GM21367 (cell line): ENCODE measurements at regions not wholly inside any gene's neighbourhood (a gene's known extent, or its start where the extent isn't known, plus 50 kb on each side); places are given as distances from the start of the nearest gene placed in this dataset.
"Not testable (repeated sequence)": the region's sequence is repeated elsewhere in the genome, so short reads cannot be mapped to it uniquely, and the experiment has no call there.

ENCODE experiments used
- ATAC-seq: cut with Tn5 transposase; IDR thresholded peaks from one replicate; pipeline ENCODE4 v1.9.1; 2021; ENCODE audit not compliant: unreplicated experiment

DNA sequence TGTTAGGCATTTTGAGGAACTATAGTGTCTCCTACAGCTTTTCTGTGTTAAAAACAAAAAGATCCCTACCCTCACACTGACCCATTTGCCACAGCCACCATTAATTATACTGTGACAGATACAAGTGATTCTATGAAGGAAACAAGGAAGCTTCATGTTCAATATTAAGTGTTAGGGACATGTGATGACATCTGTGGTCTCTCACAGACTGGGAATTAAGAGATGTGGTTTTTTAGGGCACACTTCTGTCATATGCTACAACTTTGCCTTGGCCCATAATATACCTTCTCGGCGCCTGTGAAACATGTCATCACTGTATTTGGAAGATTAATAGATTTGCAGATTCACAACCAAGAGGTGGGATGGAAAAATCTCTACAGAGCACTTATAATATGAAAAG lies 102.9 kb upstream of the TCF21 start:
- no peak for ATAC-seq

DNA sequence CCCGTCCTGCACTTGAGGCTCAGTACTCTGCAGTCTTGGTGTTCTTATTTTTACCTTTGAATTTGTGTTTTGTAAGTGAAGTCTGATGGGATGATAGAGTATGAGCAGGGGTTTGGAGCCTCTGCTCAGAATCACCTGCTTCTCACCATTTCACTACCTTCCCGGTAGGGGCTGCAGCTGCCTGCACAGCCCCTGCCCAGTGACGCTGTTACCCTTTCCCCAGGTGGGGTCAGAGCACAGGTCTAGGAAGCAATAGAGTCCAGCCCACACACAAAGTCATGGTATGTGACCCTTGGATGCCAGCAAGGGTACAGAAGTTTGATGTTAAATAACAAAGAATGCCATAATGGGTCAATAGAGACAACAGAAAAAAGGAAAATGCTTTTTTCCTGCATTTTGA lies 101.8 kb upstream of the TCF21 start:
- ATAC-seq = no peak

DNA sequence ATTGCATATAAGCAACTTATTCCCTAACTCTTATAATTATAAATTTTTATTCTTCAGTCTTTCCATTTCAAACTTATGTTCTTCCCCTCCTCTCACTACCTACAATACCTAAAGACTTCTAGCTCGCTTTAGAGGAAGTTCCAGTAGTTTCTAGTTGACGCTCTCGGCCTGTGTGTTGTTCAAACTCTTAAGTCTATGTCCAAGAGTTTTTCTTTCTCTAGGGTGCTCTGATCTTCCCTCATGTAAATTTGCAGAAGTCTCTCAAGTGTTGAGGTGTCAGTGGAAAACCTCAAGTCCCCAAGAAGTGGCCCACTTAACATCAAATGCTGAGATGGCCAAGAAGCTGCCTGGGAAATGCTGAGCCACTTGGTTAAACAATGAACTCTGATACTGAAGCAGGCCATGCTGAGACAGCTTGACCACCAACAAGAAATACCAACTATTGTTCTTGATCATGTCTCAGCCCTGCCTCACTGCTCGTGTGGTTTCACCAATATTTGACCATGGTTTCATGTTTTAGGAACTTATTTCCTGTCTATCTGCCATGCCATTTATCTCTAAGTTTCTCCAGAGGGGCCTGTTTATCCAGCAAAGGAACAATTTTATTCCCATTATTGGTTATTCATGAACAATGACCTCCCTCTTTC lies 100.9 kb upstream of the TCF21 start:
- ATAC-seq = no peak

DNA sequence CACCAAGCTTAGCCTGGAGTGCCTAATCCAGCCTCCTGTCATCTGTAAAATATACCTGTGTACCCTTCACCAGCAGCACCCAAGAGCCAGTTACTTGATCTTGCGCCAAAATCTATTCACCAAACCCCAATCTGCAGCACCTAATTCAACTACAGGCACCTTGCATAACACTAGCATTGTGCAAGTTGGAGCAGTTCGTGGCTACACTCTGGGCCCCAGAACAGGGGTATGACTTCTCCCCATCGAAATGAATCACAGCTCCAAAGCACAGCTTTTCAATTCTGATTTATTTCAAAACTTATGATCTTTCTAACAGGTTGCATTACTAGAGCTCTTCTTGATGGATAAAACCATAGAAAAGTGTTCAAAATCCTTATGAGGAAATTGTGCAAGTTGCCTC lies 100.4 kb upstream of the TCF21 start:
- no peak for ATAC-seq

DNA sequence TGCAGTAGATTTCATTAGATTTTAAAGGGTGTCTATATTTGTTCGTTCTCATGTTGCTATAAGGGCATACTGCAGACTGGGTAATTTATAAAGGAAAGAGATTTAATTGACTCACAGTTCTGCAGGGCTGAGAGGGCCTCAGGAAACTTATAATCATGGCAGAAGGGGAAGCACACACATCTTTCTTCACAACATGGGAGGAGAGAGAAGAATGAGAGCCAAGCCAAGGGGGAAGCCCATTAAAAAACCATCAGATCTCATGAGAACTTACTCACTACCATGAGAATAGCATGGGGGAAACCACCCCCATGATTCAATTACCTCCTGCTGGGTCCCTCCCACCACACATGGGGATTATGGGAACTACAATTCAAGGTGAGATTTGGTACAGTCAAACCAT lies 99.5 kb upstream of the TCF21 start:
- not testable (repeated sequence) for ATAC-seq

DNA sequence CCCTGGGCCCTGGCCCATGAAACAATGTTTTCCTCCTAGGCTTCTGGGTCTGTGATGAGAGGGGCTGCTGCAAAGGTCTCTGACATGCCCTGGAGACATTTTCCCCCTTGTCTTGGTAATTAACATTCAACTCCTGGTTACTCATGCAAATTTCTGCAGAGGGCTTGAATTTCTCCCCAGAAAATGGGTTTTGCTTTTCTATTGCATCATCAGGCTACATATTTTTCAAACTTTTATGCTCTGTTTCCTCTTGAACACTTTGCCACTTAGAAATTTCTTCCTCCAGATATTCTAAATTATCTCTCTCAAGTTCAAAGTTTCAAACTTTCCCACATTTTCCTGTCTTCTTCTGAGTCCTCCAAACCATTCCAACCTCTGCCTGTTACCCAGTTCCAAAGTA lies 98.2 kb upstream of the TCF21 start:
- not testable (repeated sequence) for ATAC-seq

DNA sequence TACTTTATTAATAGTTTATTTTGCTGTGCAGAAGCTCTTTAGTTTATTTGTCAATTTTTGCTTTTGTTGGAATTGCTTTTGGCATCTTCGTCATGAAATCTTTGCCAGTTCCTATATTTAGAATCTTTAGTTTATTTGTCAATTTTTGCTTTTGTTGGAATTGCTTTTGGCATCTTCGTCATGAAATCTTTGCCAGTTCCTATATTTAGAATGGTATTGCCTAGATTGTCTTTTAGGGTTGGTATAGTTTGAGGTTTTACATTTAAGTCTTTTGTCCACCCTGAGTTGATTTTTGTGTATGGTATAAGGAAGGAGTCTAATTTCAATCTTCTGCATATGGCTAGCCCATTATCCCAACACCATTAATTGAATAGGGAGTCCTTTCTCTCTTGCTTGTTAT lies 93.9 kb upstream of the TCF21 start:
- not testable (repeated sequence) for ATAC-seq

DNA sequence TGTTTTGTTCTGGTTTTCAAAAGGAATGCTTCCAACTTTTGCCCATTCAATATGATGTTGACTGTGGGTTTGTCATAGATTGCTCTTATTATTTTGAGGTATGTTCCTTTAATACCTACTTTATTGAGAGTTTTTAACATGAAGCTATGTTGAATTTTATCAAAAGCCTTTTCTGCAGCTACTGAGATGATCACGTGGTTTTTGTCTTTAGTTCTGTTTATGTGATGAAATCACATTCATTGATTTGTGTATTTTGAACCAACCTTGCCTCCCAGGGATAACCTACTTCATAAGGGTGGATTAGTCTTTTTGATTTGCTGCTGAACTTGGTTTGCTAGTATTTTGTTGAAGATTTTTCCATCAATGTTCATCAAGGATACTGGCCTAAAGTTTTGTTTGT lies 92.7 kb upstream of the TCF21 start:
- no peak for ATAC-seq

DNA sequence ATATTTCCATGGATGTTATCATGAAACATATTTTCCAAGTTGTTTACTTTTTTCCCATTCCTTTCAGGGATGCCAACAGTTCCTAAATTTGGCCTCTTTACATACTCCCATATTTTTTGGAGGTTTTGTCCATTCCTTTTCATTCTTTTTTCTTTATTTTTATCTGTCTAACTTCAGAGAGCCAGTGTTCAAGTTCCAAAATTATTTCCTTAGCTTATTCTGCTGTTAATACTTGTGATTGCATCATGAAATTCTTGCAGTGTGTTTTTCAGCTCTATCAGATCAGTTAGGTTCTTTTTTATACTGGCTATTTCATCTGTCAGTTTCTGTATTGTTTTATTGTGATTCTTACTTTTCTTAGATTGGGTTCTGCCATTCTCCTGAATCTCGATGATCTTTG lies 89.9 kb upstream of the TCF21 start:
- ATAC-seq = no peak

DNA sequence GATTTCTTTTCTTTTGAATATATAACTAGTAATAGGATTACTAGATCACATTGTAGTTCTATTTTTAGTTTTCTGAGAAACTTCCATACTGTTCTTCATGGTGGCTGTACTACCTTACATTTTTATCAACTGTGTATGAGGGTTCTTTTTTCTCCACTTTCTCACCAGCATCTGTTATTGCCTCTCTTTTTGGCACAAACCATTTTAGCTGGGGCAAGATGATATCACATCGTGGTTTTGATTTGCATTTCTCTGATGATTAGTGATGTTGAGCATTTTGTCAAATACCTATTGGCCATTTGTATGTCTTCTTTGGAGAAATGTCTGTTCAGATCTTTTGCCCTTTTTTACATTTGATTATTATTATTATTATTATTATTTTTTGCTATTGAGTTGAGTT lies 86.1 kb upstream of the TCF21 start:
- no peak for ATAC-seq

DNA sequence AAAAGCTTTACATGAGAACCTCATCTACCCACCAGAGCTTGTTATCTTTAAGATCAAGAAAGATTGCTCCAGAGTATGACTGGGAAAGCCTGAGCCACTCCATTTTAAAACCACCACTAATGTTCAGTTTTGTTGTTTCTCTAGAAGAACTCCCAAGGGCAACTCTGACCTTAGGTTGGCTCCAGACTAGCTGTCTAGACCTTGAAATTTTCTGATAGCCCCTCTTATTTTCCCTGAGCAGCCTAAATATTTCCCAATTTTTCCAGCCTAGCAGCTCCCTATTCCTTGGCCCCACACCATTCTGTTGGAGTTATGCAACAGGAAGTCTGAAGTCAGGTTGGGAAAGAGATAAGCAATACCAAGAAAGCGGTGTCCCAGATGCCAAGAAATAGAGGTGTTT lies 84.6 kb upstream of the TCF21 start:
- no peak for ATAC-seq

DNA sequence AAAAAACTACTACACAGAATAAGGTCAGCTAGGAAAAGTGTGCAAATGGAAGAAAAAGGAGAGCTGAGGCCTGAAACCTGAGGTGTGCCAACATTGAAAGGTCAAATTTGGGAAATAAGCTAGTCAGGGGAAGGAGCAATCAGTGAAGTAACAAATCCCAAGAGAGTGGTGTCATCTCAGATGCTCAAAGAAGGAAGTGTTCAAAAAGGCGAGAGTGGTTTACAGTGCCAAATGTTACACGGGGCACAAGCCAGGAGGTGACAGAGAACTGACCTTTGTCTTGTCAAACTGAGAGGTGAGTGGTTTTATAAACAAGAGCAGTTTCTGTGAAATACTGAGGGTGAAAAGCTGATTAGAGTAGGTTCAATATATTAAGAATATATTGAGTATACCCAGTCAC lies 83.0 kb upstream of the TCF21 start:
- no peak for ATAC-seq

DNA sequence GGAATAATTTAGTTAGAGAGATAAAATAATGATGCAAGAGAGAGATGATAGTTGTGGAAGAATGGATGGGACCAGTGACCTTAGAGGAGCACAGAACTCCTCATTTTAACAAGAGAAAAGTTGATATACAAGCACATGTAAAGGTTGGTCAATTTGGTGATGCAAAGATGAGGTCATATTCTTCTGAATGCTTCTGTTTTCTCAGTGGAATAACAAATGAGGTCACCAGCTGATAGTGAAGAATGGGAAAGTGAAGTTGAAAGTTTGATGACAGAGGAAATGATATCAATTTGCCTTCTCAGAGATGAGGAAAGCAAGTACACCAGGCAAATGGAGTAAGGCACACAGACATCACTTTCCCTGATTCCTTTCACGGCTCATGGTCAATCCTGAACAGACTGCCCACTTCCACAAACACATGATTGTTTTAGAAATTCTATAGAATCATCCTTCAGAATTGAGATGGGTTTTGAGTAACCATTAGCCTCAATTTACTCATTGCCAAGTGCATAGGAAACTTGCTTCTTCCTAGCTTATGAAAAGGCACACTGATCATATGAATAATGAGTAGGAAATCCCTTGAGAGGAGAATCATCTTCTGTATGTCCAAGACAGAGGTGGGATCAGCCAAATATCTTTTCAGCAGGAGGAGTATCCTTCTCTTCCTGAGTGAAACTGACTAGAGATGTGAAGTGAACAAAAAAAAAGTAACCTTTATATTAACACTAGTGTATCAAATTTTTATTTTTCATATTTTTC lies 82.4 kb upstream of the TCF21 start:
- no peak for ATAC-seq

DNA sequence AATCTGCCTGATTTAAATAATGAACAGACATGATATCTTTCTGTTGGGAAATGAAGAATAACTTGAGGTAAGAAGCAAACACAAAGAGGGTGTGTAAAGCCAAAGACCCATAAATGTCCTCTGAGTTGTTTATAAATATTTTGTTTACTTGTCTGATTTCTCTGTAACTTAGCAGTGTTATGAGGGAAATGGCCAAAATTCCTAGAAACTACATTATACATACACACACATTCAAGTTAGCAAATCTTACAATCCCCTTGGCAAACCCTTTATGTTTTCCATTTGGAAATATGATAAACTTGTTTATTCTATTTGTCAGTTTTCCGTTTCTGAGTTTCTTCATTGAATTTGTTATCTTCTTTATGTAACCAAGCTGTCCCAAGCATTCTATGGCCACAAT lies 81.4 kb upstream of the TCF21 start:
- ATAC-seq = no peak

DNA sequence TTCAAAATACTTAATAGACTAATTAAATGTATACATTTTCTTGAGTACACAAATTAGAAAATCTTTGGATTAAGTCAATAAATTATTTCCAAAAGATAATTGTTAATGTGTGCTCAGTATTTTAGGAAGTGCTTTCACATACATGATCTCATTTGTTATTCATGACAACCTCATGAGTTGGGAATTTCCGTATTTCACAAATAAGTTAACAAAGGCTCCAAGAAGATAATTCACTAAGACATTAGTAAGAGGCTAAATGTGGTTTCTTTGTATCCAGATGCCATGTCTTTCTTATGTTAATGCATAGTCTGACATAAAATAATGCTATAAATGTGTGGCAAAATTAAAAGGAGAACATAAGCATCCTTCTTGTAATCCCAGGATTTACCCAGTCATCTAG lies 79.5 kb upstream of the TCF21 start:
- no peak for ATAC-seq

DNA sequence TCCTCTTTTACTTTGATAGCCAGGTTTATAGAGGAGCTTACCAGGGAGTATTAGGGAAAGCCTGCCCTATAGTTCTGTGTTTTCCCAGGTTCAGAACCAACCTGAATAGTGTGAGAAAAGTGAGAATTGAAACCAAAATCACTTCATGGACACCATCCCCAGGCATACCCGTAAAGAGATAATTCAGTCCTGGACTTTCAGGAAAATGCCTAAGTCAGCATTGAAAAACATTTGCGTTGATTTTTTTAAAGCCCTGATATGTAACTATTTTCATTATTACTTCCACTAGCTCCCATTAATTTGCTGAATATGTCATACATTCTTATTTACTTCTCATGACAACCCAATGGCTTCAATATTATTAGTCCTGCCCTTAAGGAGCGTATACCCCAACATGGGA lies 77.4 kb upstream of the TCF21 start:
- no peak for ATAC-seq

DNA sequence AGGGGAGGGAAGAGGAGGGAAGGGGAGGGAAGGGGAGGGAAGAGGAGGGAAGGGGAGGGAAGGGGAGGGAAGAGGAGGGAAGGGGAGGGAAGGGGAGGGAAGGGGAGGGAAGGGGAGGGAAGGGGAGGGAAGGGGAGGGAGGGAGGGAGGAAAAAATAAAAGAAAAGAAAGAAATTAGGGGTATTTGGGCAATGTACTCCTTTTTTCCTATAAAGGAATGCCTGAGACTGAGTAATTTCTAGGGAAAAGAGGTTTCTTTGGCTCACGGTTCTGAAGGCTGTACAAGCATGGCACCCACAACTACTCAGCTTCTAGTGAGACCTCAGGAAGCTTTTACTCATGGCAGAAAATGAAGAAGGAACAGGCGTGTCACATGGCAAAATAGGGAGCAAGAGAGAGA lies 76.5 kb upstream of the TCF21 start:
- ATAC-seq = not testable (repeated sequence)

DNA sequence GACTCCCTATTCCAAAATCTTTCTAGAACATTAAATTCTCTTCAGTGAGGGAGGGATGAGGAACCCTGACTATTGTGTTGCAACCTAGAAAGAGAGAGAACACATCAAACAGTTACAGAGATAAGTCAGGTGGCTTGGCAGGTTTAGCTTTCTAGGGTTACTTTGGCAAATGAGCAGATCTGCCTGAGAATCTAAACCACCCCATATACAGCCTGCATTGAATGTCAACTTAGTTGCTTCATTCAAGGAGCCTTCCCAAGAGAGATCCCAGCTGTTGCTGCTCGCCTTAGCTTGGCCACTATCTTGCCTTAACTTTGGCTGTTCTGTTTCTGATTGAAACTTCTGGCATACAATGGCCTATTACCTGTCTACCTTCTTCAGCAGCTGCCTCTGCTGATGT lies 74.7 kb upstream of the TCF21 start:
- no peak for ATAC-seq

DNA sequence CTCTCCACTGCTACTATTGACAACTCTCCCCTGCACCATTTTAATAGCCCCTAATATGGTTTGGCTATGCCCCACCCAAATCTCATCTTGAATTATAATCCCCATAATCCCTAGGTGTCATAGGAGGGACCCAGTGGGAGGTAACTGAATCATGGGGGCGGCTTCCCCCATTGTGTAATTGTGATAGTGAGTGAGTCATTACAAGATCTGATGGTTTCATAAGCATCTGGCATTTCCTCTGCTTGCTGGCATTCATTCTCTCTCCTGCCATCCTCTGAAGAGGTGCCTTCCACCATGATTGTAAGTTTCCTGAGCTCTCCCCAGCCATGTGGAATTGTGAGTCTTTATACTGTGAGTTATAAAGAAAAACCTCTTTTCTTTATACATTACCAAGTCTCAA lies 74.1 kb upstream of the TCF21 start:
- no peak for ATAC-seq

DNA sequence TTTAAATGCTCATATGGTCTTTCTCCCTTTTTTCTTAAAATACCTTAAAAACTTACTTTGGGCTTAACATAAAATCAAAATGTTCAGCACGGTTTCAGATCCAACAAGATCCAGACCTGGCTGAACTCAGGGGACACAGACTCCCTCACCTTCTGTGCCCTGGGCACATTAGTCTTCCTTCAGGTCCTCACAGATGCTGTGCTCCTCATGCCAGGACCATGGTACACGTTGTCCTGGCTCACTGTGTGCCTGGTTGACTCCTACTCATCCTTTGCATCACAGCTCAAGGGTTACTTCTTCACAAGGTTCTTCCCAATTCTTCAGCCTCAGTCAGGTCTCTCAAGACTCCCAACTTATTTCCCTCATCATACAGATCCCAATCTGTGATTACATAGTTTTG lies 73.6 kb upstream of the TCF21 start:
- no peak for ATAC-seq

DNA sequence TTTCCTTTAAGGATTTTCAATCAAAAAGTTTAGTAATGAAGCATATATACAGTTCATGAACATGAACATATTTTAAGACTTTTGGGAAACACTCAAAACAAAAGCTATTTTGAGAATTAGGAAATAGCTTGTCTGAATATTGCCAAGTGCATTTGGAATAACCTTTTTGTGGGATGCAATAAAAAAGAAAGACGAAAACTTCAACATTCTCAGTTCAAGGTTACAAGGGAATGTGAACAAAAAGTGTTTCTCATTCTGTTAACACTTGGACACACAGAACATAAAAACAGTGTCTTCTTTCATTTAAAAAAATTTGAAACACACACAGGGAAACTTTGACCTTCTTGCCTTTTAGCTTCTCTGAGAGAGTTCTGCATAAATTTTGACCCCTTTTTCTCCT lies 72.7 kb upstream of the TCF21 start:
- no peak for ATAC-seq

DNA sequence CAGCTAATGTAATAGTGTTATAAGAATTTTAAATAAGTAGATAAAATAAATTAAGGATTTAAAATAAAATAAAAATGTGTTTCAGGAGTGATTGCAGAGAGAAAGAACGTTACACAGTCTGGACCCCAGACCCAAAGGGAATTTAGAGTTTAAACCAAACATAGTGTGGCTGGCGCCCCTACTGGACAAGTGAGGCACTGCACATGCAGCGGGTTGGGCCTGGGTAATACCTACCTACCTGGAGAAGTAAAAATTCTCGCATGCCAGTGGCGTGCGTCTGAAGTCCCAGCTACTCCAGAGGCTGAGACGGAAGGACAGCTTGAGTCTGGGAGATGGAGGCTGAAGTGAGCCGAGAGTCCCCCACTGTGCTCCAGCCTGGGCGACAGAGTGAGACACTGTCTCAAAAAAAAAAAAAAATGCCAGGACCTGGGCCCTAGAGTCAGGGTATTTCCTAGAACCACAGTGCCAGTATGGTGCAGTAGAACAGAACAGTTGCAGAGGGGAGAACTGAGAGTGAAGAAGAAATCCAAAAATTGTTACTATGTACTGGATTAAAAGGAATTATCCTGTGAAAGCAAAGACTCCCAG lies 71.4 kb upstream of the TCF21 start:
- peak; percentile 73 for ATAC-seq

DNA sequence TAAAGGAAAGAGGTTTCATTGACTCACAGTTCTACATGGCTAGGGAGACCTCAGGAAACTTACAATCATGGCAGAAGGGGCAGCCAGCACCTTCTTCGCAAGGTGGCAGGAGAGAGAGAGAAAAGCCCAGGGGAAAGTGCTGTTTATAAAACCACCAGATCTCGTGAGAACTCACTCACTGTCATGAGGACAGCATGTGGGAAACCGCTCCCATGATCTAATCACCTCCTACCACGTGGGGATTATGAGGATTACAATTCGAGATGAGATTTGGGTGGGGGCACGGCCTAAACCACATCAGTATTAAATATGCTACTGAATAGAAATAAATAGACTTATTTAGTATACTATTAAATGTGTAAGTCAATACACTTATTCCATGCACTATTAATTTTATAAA lies 70.6 kb upstream of the TCF21 start:
- ATAC-seq = no peak
